Muscle of leg (tissue), 3 donors: ENCODE measurements at regions not wholly inside any gene's neighbourhood (a gene's known extent, or its start where the extent isn't known, plus 50 kb on each side); places are given as distances from the start of the nearest gene placed in this dataset.

Experiments
- DNase-seq: peaks from one replicate; pipeline ENCODE4 v3.0.0; 2013
- H3K27ac ChIP-seq: one replicate; pipeline ENCODE4 v1.5.1; 2013; ENCODE audit warnings: mild to moderate bottlenecking, low read length, control low read depth
- H3K27me3 ChIP-seq: one replicate; pipeline ENCODE4 v1.6.1; 2013; ENCODE audit warnings: low read length; ENCODE audit not compliant: control insufficient read depth, insufficient read depth
- H3K36me3 ChIP-seq: one replicate; pipeline ENCODE4 v1.6.1; 2013; ENCODE audit warnings: low read length; ENCODE audit not compliant: control insufficient read depth, insufficient read depth
- H3K4me1 ChIP-seq: one replicate; pipeline ENCODE4 v1.6.1; 2013; ENCODE audit warnings: low read length; ENCODE audit not compliant: control insufficient read depth, insufficient read depth
- H3K4me3 ChIP-seq: one replicate; pipeline ENCODE4 v1.5.1; 2013; ENCODE audit warnings: low read length, control low read depth
- H3K9me3 ChIP-seq: replicated peaks from 2 replicates; pipeline ENCODE4 v1.6.1; 2013; ENCODE audit warnings: low read depth, low read length; ENCODE audit not compliant: control insufficient read depth
- WGBS: methylation state at CpG from one replicate; pipeline ENCODE4 v1.1.5; 2013; ENCODE audit warnings: missing lambda C conversion rate; ENCODE audit not compliant: insufficient coverage; 5-methylcytosine and 5-hydroxymethylcytosine counted together

GRCh38 chr7:47653550-47654411 is 71.9 kb upstream of the TNS3 start:
- no peaks in the 10 kb centered on the region for H3K36me3 ChIP-seq
- no peaks in the 10 kb centered on the region for H3K9me3 ChIP-seq
- H3K4me1 ChIP-seq, result peaks cover 6% of the 10 kb centered on the region
- DNase-seq, result no peak
- 86% methylated on average over 4 of the region's 12 CpGs for WGBS
- no peak overlapping the region for H3K27ac ChIP-seq
- no peak overlapping the region for H3K4me3 ChIP-seq
- no peaks in the 10 kb centered on the region for H3K27me3 ChIP-seq

- H3K4me1 ChIP-seq, result peaks cover 13% of the 10 kb centered on the region
- H3K9me3 ChIP-seq, result no peaks in the 10 kb centered on the region
- no peaks in the 10 kb centered on the region for H3K27me3 ChIP-seq
- WGBS, result no CpG with 5 or more reads among the region's 2 CpGs
- no peaks in the 10 kb centered on the region for H3K36me3 ChIP-seq
- H3K4me3 ChIP-seq, result no peak overlapping the region
- DNase-seq, result no peak
- H3K27ac ChIP-seq, result no peak overlapping the region
These were observed 70.7 kb upstream of the TNS3 start for GRCh38 chr7:47652591-47652990.

GRCh38 chr7:47651355-47652317 is 69.7 kb upstream of the TNS3 start:
- Histone ChIP-seq H3K27me3 (no peaks in the 10 kb centered on the region), H3K4me3 (no peak overlapping the region), H3K9me3 (no peaks in the 10 kb centered on the region), H3K36me3 (no peaks in the 10 kb centered on the region), H3K27ac (no peak overlapping the region), H3K4me1 (peaks cover 22% of the 10 kb centered on the region)
- 80% methylated on average over 6 of the region's 11 CpGs for WGBS
- DNase-seq, result no peak

- H3K4me1 ChIP-seq, result peaks cover 21% of the 10 kb centered on the region
- DNase-seq, result no peak
- no peak overlapping the region for H3K27ac ChIP-seq
- H3K27me3 ChIP-seq, result no peaks in the 10 kb centered on the region
- 86% methylated on average over 6 of the region's 7 CpGs for WGBS
- H3K9me3 ChIP-seq, result no peaks in the 10 kb centered on the region
- no peaks in the 10 kb centered on the region for H3K36me3 ChIP-seq
- H3K4me3 ChIP-seq, result no peak overlapping the region
These were observed 68.0 kb upstream of the TNS3 start for GRCh38 chr7:47649919-47650318.

GRCh38 chr7:47648275-47648925 is 66.5 kb upstream of the TNS3 start:
- H3K27ac ChIP-seq, result peak overlapping the region; percentile 49

GRCh38 chr7:47647918-47648250 is 66.0 kb upstream of the TNS3 start:
- Histone ChIP-seq H3K4me1 (peaks cover 15% of the 10 kb centered on the region), H3K4me3 (no peak overlapping the region), H3K36me3 (no peaks in the 10 kb centered on the region), H3K9me3 (peaks cover 8% of the 10 kb centered on the region), H3K27me3 (no peaks in the 10 kb centered on the region), H3K27ac (no peak overlapping the region)
- DNase-seq, result no peak
- 71% methylated on average over 1 of the region's 2 CpGs for WGBS

More at GRCh38 chr7:47648275-47648925, 66.5 kb upstream of the TNS3 start:
- peak; percentile 78 for DNase-seq
- Histone ChIP-seq H3K4me3 (no peak overlapping the region), H3K36me3 (no peaks in the 10 kb centered on the region), H3K9me3 (peaks cover 8% of the 10 kb centered on the region), H3K27me3 (no peaks in the 10 kb centered on the region), H3K4me1 (peaks cover 15% of the 10 kb centered on the region)
- WGBS, result no CpG with 5 or more reads among the region's 7 CpGs

GRCh38 chr7:47647181-47647917 is 65.4 kb upstream of the TNS3 start:
- peak; percentile 67 for DNase-seq
- Histone ChIP-seq H3K36me3 (no peaks in the 10 kb centered on the region), H3K9me3 (peaks cover 8% of the 10 kb centered on the region), H3K4me1 (peaks cover 15% of the 10 kb centered on the region), H3K27me3 (no peaks in the 10 kb centered on the region), H3K27ac (peak overlapping the region; percentile 67), H3K4me3 (no peak overlapping the region)
- 0% methylated on average over 1 of the region's 9 CpGs for WGBS

- Histone ChIP-seq H3K27ac (no peak overlapping the region), H3K4me1 (peaks cover 31% of the 10 kb centered on the region), H3K4me3 (no peak overlapping the region), H3K9me3 (peaks cover 8% of the 10 kb centered on the region), H3K36me3 (no peaks in the 10 kb centered on the region), H3K27me3 (no peaks in the 10 kb centered on the region)
- no peak for DNase-seq
- WGBS, result 100% methylated on average over 1 of the region's 4 CpGs
These were observed 61.9 kb upstream of the TNS3 start for GRCh38 chr7:47643716-47644400.

GRCh38 chr7:47640265-47640664 is 58.4 kb upstream of the TNS3 start:
- H3K9me3 ChIP-seq, result peaks cover 8% of the 10 kb centered on the region
- no peaks in the 10 kb centered on the region for H3K27me3 ChIP-seq
- H3K27ac ChIP-seq, result peak overlapping the region; percentile 70
- 88% methylated on average over 3 of the region's 8 CpGs for WGBS
- no peak overlapping the region for H3K4me3 ChIP-seq
- no peak for DNase-seq
- H3K4me1 ChIP-seq, result peaks cover 43% of the 10 kb centered on the region
- no peaks in the 10 kb centered on the region for H3K36me3 ChIP-seq
